H9 (cell line): ENCODE measurements at regions not wholly inside any gene's neighbourhood (a gene's known extent, or its start where the extent isn't known, plus 50 kb on each side); places are given as distances from the start of the nearest gene placed in this dataset.

ENCODE experiments used
- DNase-seq: peaks from one replicate; pipeline ENCODE4 v3.0.0-alpha.2; 2017
- H2AFZ ChIP-seq: one replicate; pipeline ENCODE4 v1.6.1; 2013; ENCODE audit warnings: mild to moderate bottlenecking, low read length, control low read depth, moderate library complexity
- H2AK5ac ChIP-seq: 2 replicates; pipeline ENCODE4 v1.6.1; 2013; ENCODE audit warnings: low read length, control low read depth, mixed read lengths; ENCODE audit not compliant: insufficient read length
- H2BK120ac ChIP-seq: one replicate; pipeline ENCODE4 v1.6.1; 2013; ENCODE audit warnings: low read depth, mild to moderate bottlenecking, low read length, control low read depth, inconsistent platforms; ENCODE audit not compliant: poor library complexity, severe bottlenecking
- H2BK12ac ChIP-seq: 2 replicates; pipeline ENCODE4 v1.6.1; 2013; ENCODE audit warnings: low read length, control low read depth, mixed read lengths, low read depth; ENCODE audit not compliant: insufficient read length
- H2BK15ac ChIP-seq: 2 replicates; pipeline ENCODE4 v1.6.1; 2013; ENCODE audit warnings: low read depth, low read length, control low read depth
- H2BK20ac ChIP-seq: one replicate; pipeline ENCODE4 v1.6.1; 2013; ENCODE audit warnings: low read depth, mild to moderate bottlenecking, low read length, control low read depth, inconsistent platforms; ENCODE audit not compliant: poor library complexity, severe bottlenecking
- H2BK5ac ChIP-seq: 2 replicates; pipeline ENCODE4 v1.6.1; 2013; ENCODE audit warnings: low read length, control low read depth, mixed read lengths; ENCODE audit not compliant: insufficient read length
- H3K14ac ChIP-seq: 2 replicates; pipeline ENCODE4 v1.6.1; 2013; ENCODE audit warnings: low read length, control low read depth; ENCODE audit not compliant: insufficient read depth
- H3K18ac ChIP-seq: 2 replicates; pipeline ENCODE4 v1.6.1; 2013; ENCODE audit warnings: low read depth, mild to moderate bottlenecking, mixed read lengths, low read length, control low read depth; ENCODE audit not compliant: insufficient read length
- H3K23ac ChIP-seq: 2 replicates; pipeline ENCODE4 v1.6.1; 2013; ENCODE audit warnings: low read length, control low read depth, mixed read lengths, low read depth; ENCODE audit not compliant: insufficient read length
- H3K23me2 ChIP-seq: 2 replicates; pipeline ENCODE4 v1.6.1; 2013; ENCODE audit warnings: low read depth, mild to moderate bottlenecking, mixed read lengths, low read length, control low read depth; ENCODE audit not compliant: insufficient read length, poor library complexity, severe bottlenecking
- H3K27ac ChIP-seq: 2 replicates; pipeline ENCODE4 v1.5.1; 2013; ENCODE audit warnings: low read length, control low read depth, mixed read lengths, low read depth; ENCODE audit not compliant: insufficient read length
- H3K27me3 ChIP-seq: 2 replicates; pipeline ENCODE4 v1.6.1; 2013; ENCODE audit warnings: low read length, control low read depth, inconsistent platforms; ENCODE audit not compliant: insufficient read depth
- H3K4ac ChIP-seq: 2 replicates; pipeline ENCODE4 v1.6.1; 2013; ENCODE audit warnings: low read depth, mild to moderate bottlenecking, control low read depth, inconsistent platforms, low read length, moderate library complexity
- H3K4me1 ChIP-seq: 2 replicates; pipeline ENCODE4 v1.6.1; 2013; ENCODE audit warnings: low read length, control low read depth, inconsistent platforms; ENCODE audit not compliant: insufficient read depth
- H3K4me2 ChIP-seq: 2 replicates; pipeline ENCODE4 v1.6.1; 2013; ENCODE audit warnings: low read length, control low read depth, mixed read lengths; ENCODE audit not compliant: insufficient read length, insufficient read depth
- H3K56ac ChIP-seq: 2 replicates; pipeline ENCODE4 v1.6.1; 2013; ENCODE audit warnings: low read depth, mild to moderate bottlenecking, mixed read lengths, low read length, control low read depth; ENCODE audit not compliant: insufficient read length
- H3K79me1 ChIP-seq: 2 replicates; pipeline ENCODE4 v1.6.1; 2013; ENCODE audit warnings: low read depth, mild to moderate bottlenecking, moderate library complexity, low read length, control low read depth, inconsistent platforms; ENCODE audit not compliant: insufficient read depth, poor library complexity, severe bottlenecking
- H3K79me2 ChIP-seq: 2 replicates; pipeline ENCODE4 v1.6.1; 2013; ENCODE audit warnings: low read length, control low read depth, inconsistent platforms; ENCODE audit not compliant: insufficient read depth
- H3K9ac ChIP-seq: 2 replicates; pipeline ENCODE4 v1.6.1; 2013; ENCODE audit warnings: low read length, control low read depth, mixed read lengths; ENCODE audit not compliant: insufficient read length; ENCODE audit errors: extremely low read depth
- H3K9me3 ChIP-seq: one replicate; pipeline ENCODE4 v1.6.1; 2013; ENCODE audit warnings: low read depth, low read length, inconsistent platforms; ENCODE audit not compliant: control insufficient read depth
- H3T11ph ChIP-seq: one replicate; pipeline ENCODE4 v1.6.1; 2013; ENCODE audit warnings: mild to moderate bottlenecking, low read length, control low read depth, inconsistent platforms
- H4K20me1 ChIP-seq: one replicate; pipeline ENCODE4 v1.6.1; 2013; ENCODE audit not compliant: control insufficient read depth, insufficient read length, insufficient read depth
- H4K5ac ChIP-seq: 2 replicates; pipeline ENCODE4 v1.6.1; 2013; ENCODE audit warnings: low read depth, mild to moderate bottlenecking, mixed read lengths, low read length, control low read depth; ENCODE audit not compliant: insufficient read length
- H4K8ac ChIP-seq: replicated peaks from 2 replicates; pipeline ENCODE4 v1.6.1; 2013; ENCODE audit warnings: low read length, control low read depth, mixed read lengths, low read depth; ENCODE audit not compliant: insufficient read length
- H4K91ac ChIP-seq: 2 replicates; pipeline ENCODE4 v1.6.1; 2013; ENCODE audit warnings: low read depth, mild to moderate bottlenecking, moderate library complexity, mixed read lengths, low read length, control low read depth; ENCODE audit not compliant: insufficient read length
- H3K27ac Mint-ChIP-seq, 3 experiments: 2 replicates in 2 of 3; 3 replicates in 1 of 3; pipeline ENCODE4 v1.8.0; 2020 to 2021; ENCODE audit warnings: mixed read lengths in 3 of 3, mild to moderate bottlenecking in 1 of 3, moderate library complexity in 1 of 3
- H3K27me3 Mint-ChIP-seq: 2 replicates; pipeline ENCODE4 v1.8.0; 2021; ENCODE audit warnings: low read depth, mild to moderate bottlenecking, moderate library complexity, mixed read lengths
- H3K36me3 Mint-ChIP-seq, 3 experiments: 2 replicates in 2 of 3; 3 replicates in 1 of 3; pipeline ENCODE4 v1.8.0; 2020 to 2021; ENCODE audit warnings: low read depth in 3 of 3, mixed read lengths in 3 of 3; ENCODE audit not compliant: insufficient read depth in 1 of 3
- H3K4me1 Mint-ChIP-seq, 2 experiments: 2 replicates each; pipeline ENCODE4 v1.8.0; 2020; ENCODE audit warnings: mixed read lengths in 2 of 2
- H3K4me3 Mint-ChIP-seq, 2 experiments: 2 replicates in 1 of 2; 3 replicates in 1 of 2; pipeline ENCODE4 v1.8.0; 2020 to 2021; ENCODE audit warnings: mild to moderate bottlenecking in 2 of 2, mixed read lengths in 2 of 2, moderate library complexity in 1 of 2
- H3K9me3 Mint-ChIP-seq, 2 experiments: 2 replicates in 1 of 2; 3 replicates in 1 of 2; pipeline ENCODE4 v1.8.0; 2020; ENCODE audit warnings: mild to moderate bottlenecking in 2 of 2, mixed read lengths in 2 of 2, moderate library complexity in 1 of 2
- WGBS: extraction: QIAGEN DNeasy Blood & Tissue Kit; methylation state at CpG from one replicate; pipeline ENCODE4 v1.1.7; 2013; ENCODE audit warnings: missing lambda C conversion rate, low lambda C conversion rate, mixed read lengths; ENCODE audit not compliant: insufficient read length; ENCODE audit errors: extremely low coverage; 5-methylcytosine and 5-hydroxymethylcytosine counted together
- TF ChIP-seq, protein P1 (sequence below): fragments of 200-600 bp; sonication (generic); conservative IDR thresholded peaks from 3 replicates; pipeline ENCODE4 v1.8.0; 2021; ENCODE audit warnings: antibody characterized with exemption, mild to moderate bottlenecking

DNA sequence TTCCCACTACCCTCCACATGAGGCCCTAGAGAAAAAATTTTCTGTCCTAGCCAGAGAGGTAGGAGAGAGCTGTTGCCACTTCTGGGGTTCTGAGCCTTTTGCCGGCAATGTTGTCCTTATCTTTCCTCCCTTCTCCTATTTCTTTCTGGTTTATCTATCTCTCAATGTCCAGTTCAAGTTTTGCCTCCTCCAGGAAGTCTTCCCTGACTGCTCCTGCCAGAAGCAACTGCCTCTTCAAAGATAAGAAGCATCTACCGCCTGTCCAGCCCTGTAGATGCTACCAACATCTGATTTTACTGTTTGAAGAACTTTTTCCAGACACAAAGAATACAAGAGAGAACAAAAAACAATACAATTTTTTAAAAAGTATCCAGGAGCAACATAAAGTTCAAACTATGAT lies 220.8 kb upstream of the KLHL29 start:
- H4K5ac ChIP-seq: no peak overlapping the region
- H3K36me3 Mint-ChIP-seq: no peaks in the 10 kb centered on the region

More for the DNA sequence above, 220.8 kb upstream of the KLHL29 start:
- Histone ChIP-seq H2AFZ (no peak overlapping the region), H2BK15ac (no peak overlapping the region), H2BK120ac (no peak overlapping the region), H3K14ac (no peak overlapping the region), H2AK5ac (no peak overlapping the region), H3K4me1 (no peaks in the 10 kb centered on the region), H4K91ac (no peak overlapping the region), H2BK20ac (no peak overlapping the region), H3K18ac (no peak overlapping the region), H3K27me3 (no peaks in the 10 kb centered on the region), H3K79me2 (no peaks in the 10 kb centered on the region; the same call in 1 of the 2 replicates), H3K4me2 (no peak overlapping the region), H2BK12ac (no peak overlapping the region), H4K20me1 (no peaks in the 10 kb centered on the region), H3K23ac (no peak overlapping the region), H4K8ac (no peak overlapping the region), H3K23me2 (peaks cover 3% of the 10 kb centered on the region), H3K79me1 (no peaks in the 10 kb centered on the region), H3K4ac (no peak overlapping the region), H3T11ph (no peak overlapping the region), H3K27ac (no peak overlapping the region), H3K9me3 (no peaks in the 10 kb centered on the region), H3K9ac (no peak overlapping the region), H3K56ac (no peak overlapping the region), H2BK5ac (no peak overlapping the region)
- H3K27ac Mint-ChIP-seq: no peak overlapping the region
- no peak for DNase-seq
- TF ChIP-seq, protein P1, sequence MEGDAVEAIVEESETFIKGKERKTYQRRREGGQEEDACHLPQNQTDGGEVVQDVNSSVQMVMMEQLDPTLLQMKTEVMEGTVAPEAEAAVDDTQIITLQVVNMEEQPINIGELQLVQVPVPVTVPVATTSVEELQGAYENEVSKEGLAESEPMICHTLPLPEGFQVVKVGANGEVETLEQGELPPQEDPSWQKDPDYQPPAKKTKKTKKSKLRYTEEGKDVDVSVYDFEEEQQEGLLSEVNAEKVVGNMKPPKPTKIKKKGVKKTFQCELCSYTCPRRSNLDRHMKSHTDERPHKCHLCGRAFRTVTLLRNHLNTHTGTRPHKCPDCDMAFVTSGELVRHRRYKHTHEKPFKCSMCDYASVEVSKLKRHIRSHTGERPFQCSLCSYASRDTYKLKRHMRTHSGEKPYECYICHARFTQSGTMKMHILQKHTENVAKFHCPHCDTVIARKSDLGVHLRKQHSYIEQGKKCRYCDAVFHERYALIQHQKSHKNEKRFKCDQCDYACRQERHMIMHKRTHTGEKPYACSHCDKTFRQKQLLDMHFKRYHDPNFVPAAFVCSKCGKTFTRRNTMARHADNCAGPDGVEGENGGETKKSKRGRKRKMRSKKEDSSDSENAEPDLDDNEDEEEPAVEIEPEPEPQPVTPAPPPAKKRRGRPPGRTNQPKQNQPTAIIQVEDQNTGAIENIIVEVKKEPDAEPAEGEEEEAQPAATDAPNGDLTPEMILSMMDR: no peak
- WGBS: no CpG with 5 or more reads among the region's 2 CpGs
- H3K4me1 Mint-ChIP-seq: no peaks in the 10 kb centered on the region
- H3K27me3 Mint-ChIP-seq: no peaks in the 10 kb centered on the region
- H3K9me3 Mint-ChIP-seq: no peaks in the 10 kb centered on the region
- no peak overlapping the region for H3K4me3 Mint-ChIP-seq
